SK-N-SH (cell line): ENCODE measurements at regions not wholly inside any gene's neighbourhood (a gene's known extent, or its start where the extent isn't known, plus 50 kb on each side); places are given as distances from the start of the nearest gene placed in this dataset.

ENCODE experiments used
- CTCF ChIA-PET: fragments of 300-600, 350-600 bp; formaldehyde crosslinking; extraction: SDS; loops from one replicate; lab custom pipeline; 2021; lab: Yijun Ruan, JAX
- POLR2A ChIA-PET: fragments of 350-600 bp; sonication (Branson Sonifier 250); formaldehyde crosslinking; extraction: SDS; loops from one replicate; lab custom pipeline; 2020; ENCODE audit warnings: antibody characterized with exemption, inconsistent platforms; lab: Yijun Ruan, JAX
- DNase-seq: peaks from one replicate; pipeline ENCODE4 v3.0.0; 2012
- H2AFZ ChIP-seq: fragments of 200-600 bp; sonication (generic); 2 replicates; pipeline ENCODE4 v1.8.1; 2016; ENCODE audit warnings: antibody characterized with exemption, mild to moderate bottlenecking, low read depth
- H3F3A ChIP-seq: fragments of 200-600 bp; sonication (generic); replicated peaks from 2 replicates; pipeline ENCODE3; 2016; ENCODE audit warnings: antibody characterized with exemption, mild to moderate bottlenecking; ENCODE audit not compliant: insufficient read depth
- H3K27ac ChIP-seq, 2 experiments: fragments of 200-500 bp in 1 of 2; fragments of 200-600 bp in 1 of 2; sonication (Bioruptor generic) in 1 of 2; sonication (generic), shearing (Covaris generic) in 1 of 2; 2 replicates each; pipeline versions ENCODE4 v1.5.1 to v1.6.1; 2014 to 2016; ENCODE audit warnings: low read depth in 2 of 2, inconsistent platforms in 1 of 2, low read length in 1 of 2, mild to moderate bottlenecking in 1 of 2, mixed read lengths in 1 of 2
- H3K27me3 ChIP-seq: fragments of 200-600 bp; sonication (generic), shearing (Covaris generic); 2 replicates; pipeline ENCODE4 v1.6.1; 2016; ENCODE audit warnings: mixed run types; ENCODE audit not compliant: insufficient read depth
- H3K36me3 ChIP-seq, 2 experiments: fragments of 200-500 bp in 1 of 2; fragments of 200-600 bp in 1 of 2; sonication (Bioruptor generic) in 1 of 2; sonication (generic) in 1 of 2; replicated peaks in 1 of 2; 2 replicates each; pipeline versions ENCODE3 to v1.5.1; 2014 to 2016; ENCODE audit warnings: low read length in 1 of 2, mild to moderate bottlenecking in 1 of 2; ENCODE audit not compliant: insufficient read depth in 2 of 2, control insufficient read depth in 1 of 2
- H3K4me1 ChIP-seq, 2 experiments: fragments of 200-500 bp in 1 of 2; fragments of 200-600 bp in 1 of 2; sonication (Bioruptor generic) in 1 of 2; sonication (generic), shearing (Covaris generic) in 1 of 2; 2 replicates each; pipeline versions ENCODE4 v1.5.1 to v1.6.1; 2014 to 2016; ENCODE audit warnings: low read depth in 1 of 2, low read length in 1 of 2, mixed run types in 1 of 2; ENCODE audit not compliant: insufficient read depth in 2 of 2, control insufficient read depth in 1 of 2
- H3K4me2 ChIP-seq: fragments of 200-600 bp; sonication (generic), shearing (Covaris generic); 2 replicates; pipeline ENCODE4 v1.6.1; 2017; ENCODE audit warnings: mixed run types
- H3K4me3 ChIP-seq, 2 experiments: fragments of 200-500 bp in 1 of 2; fragments of 200-600 bp in 1 of 2; sonication (Bioruptor generic) in 1 of 2; sonication (generic), shearing (Covaris generic) in 1 of 2; 2 replicates each; pipeline versions ENCODE4 v1.5.1 to v1.8.1; 2014 to 2016; ENCODE audit warnings: low read depth in 2 of 2, inconsistent platforms in 1 of 2, low read length in 1 of 2, mild to moderate bottlenecking in 1 of 2, mixed read lengths in 1 of 2, moderate library complexity in 1 of 2
- H3K79me2 ChIP-seq: fragments of 200-600 bp; sonication (generic); 2 replicates; pipeline ENCODE4 v1.8.1; 2017; ENCODE audit warnings: mild to moderate bottlenecking; ENCODE audit not compliant: insufficient read depth
- H3K9ac ChIP-seq: fragments of 200-600 bp; sonication (generic); 2 replicates; pipeline ENCODE4 v1.6.1; 2017; ENCODE audit warnings: mixed run types
- H3K9me2 ChIP-seq: fragments of 200-600 bp; sonication (generic); 2 replicates; pipeline ENCODE4 v1.6.1; 2017; ENCODE audit warnings: mixed run types
- H3K9me3 ChIP-seq: fragments of 200-600 bp; sonication (generic); 2 replicates; pipeline ENCODE4 v1.6.1; 2017; ENCODE audit warnings: mixed run types, mild to moderate bottlenecking, moderate library complexity
- H4K20me1 ChIP-seq: fragments of 200-600 bp; sonication (generic); 2 replicates; pipeline ENCODE4 v1.6.1; 2017; ENCODE audit warnings: mild to moderate bottlenecking, mixed run types; ENCODE audit not compliant: insufficient read depth
- CHD2 ChIP-seq: fragments of 150-350 bp; IDR thresholded peaks from 2 replicates; pipeline ENCODE4 v1.6.1; 2018; ENCODE audit warnings: low read length; ENCODE audit not compliant: partially characterized antibody
- EP300 ChIP-seq, 2 experiments: IDR thresholded peaks; 2 replicates each; pipeline versions ENCODE4 v1.4.0 to v1.6.1; 2012; ENCODE audit warnings: borderline replicate concordance in 1 of 2, low read depth in 1 of 2, low read length in 1 of 2
- EZH2phosphoT487 ChIP-seq: fragments of 200-600 bp; sonication (generic); IDR thresholded peaks from 2 replicates; pipeline ENCODE4 v1.6.1; 2017; ENCODE audit warnings: low read depth, mixed run types, mild to moderate bottlenecking, antibody characterized with exemption, moderate library complexity, borderline replicate concordance
- FOXJ3 ChIP-seq: sonication (generic); formaldehyde crosslinking; IDR thresholded peaks from 2 replicates; pipeline ENCODE4 v1.5.1; 2020; ENCODE audit warnings: mild to moderate bottlenecking, missing genetic modification reagents
- FOXM1 ChIP-seq: IDR thresholded peaks from 2 replicates; pipeline ENCODE4 v1.4.0; 2012; ENCODE audit warnings: low read depth, mild to moderate bottlenecking
- NFIC ChIP-seq: IDR thresholded peaks from 2 replicates; pipeline ENCODE4 v1.4.0; 2012; ENCODE audit warnings: borderline replicate concordance
- NRF1 ChIP-seq: IDR thresholded peaks from 2 replicates; pipeline ENCODE4 v1.6.1; 2012; ENCODE audit warnings: low read depth, mild to moderate bottlenecking, low read length
- RCOR1 ChIP-seq: fragments of 150-350 bp; IDR thresholded peaks from 2 replicates; pipeline ENCODE4 v1.6.1; 2017; ENCODE audit warnings: antibody characterized with exemption, low read length
- RXRA ChIP-seq: IDR thresholded peaks from 2 replicates; pipeline ENCODE4 v1.4.0; 2012; ENCODE audit warnings: low read depth, mild to moderate bottlenecking, borderline replicate concordance
- SMC3 ChIP-seq: IDR thresholded peaks from 2 replicates; pipeline ENCODE4 v1.6.1; 2012; ENCODE audit warnings: low read depth, low read length, improper control_type of control experiment
- TAF1 ChIP-seq: IDR thresholded peaks from 2 replicates; pipeline ENCODE4 v1.6.1; 2012; ENCODE audit warnings: low read depth, mild to moderate bottlenecking, low read length, moderate library complexity, borderline replicate concordance
- TCF12 ChIP-seq: IDR thresholded peaks from 2 replicates; pipeline ENCODE4 v1.4.0; 2012
- WGBS: methylation state at CpG from one replicate; pipeline ENCODE4 v1.1.6; 2017; ENCODE audit warnings: low lambda C conversion rate; 5-methylcytosine and 5-hydroxymethylcytosine counted together
- TF ChIP-seq, protein P1 (sequence below): IDR thresholded peaks from 2 replicates; pipeline ENCODE4 v1.4.0; 2012; ENCODE audit warnings: low read depth, borderline replicate concordance
- TF ChIP-seq, protein P2 (sequence below): IDR thresholded peaks from 2 replicates; pipeline ENCODE4 v1.6.1; 2012; ENCODE audit warnings: mild to moderate bottlenecking, low read depth, low read length, moderate library complexity
- TF ChIP-seq, protein P3 (sequence below): IDR thresholded peaks from 2 replicates; pipeline ENCODE4 v1.4.0; 2012; ENCODE audit warnings: low read depth, borderline replicate concordance
- TF ChIP-seq, protein P4 (sequence below): fragments of 200-600 bp; sonication (generic); IDR thresholded peaks from 2 replicates; pipeline ENCODE4 v1.6.1; 2017; ENCODE audit warnings: antibody characterized with exemption, mild to moderate bottlenecking, moderate library complexity
- TF ChIP-seq, protein P5 (sequence below): fragments of 150-350 bp; IDR thresholded peaks from 2 replicates; pipeline ENCODE4 v1.6.1; 2017; ENCODE audit warnings: antibody characterized with exemption, low read length, low read depth, borderline replicate concordance

DNA sequence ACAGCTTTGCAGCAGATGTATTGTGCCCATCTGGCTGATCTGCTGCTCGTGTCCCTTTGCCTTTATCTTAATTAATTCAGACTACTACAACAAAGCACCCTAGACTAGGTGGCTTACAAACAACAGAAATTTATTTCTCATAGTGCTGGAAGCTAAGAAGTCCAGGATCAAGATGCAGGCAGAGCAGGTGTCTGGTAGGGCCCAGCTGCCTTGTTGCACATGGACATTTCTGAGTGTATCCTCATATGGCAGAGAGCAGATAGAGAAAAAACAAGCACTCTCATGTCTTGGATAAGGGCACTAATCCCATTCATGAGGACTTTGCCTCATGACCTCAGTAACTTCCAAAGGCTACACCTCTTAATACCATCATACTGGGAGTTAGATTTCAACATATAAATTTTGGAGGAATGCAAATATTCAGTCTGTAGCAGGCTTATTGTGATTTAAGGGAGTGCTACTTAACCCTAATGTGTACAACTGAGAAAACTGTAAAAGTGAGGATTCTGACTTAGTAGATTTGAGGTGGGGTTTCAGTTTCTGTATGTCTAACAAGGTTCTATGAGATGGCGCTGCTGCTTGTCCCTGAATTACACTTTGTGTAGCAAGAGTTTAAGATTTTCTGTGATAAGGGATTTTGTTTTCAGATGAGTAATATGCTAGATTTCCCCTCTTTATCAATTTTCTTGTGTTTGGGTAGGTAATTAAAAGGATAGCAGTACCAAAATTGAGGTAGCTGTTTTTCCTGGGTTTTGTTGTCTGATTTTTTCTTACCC, 473.2 kb upstream of the TECRL start:
- no peak overlapping the region for H2AFZ ChIP-seq
- H3K9ac ChIP-seq: no peak overlapping the region
- H3K9me2 ChIP-seq: no peaks in the 10 kb centered on the region
- no peak overlapping the region for H3K4me3 ChIP-seq
- no peak overlapping the region for H3K27ac ChIP-seq
- DNase-seq: no peak
- TF ChIP-seq FOXM1: no peak
- no peak for TF ChIP-seq FOXJ3
- TF ChIP-seq, protein P1, sequence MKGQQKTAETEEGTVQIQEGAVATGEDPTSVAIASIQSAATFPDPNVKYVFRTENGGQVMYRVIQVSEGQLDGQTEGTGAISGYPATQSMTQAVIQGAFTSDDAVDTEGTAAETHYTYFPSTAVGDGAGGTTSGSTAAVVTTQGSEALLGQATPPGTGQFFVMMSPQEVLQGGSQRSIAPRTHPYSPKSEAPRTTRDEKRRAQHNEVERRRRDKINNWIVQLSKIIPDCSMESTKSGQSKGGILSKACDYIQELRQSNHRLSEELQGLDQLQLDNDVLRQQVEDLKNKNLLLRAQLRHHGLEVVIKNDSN: no peak
- TF ChIP-seq, all 33 proteins: peak for 0
- WGBS: 0% methylated on average over 2 of the region's 2 CpGs
- Histone ChIP-seq H3K36me3 (no peaks in the 10 kb centered on the region), H3K27me3 (no peaks in the 10 kb centered on the region), H3K79me2 (no peaks in the 10 kb centered on the region), H4K20me1 (no peaks in the 10 kb centered on the region), H3K9me3 (no peaks in the 10 kb centered on the region), H3F3A (no peaks in the 10 kb centered on the region), H3K4me2 (no peak overlapping the region), H3K4me1 (no peaks in the 10 kb centered on the region)
- CTCF ChIA-PET: interaction anchor here (0.6 kb wide), 3 partner anchors 93 to 367 kb away, joined by 3 read pairs; no protein-coding TSS in a partner anchor
- POLR2A ChIA-PET: no interaction called here

DNA sequence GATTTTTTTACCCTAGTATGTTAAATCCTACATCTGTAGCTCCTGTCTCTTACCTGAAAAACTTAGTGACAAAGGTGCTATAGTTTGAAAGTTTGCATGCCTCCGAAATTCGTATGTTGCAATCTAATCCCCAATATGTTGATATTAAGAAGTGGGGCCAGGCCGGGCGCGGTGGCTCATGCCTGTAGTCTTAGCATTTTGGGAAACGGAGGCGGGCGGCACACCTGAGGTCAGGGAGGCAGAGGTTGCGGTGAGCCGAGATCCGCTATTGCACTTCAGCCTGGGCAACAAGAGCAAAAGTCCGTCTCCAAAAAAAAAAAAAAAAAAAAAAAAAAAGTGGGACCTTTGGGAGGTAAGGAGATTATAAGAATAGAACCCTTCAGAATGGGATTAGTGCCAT, 471.3 kb upstream of the TECRL start:
- ChIA-PET POLR2A (no interaction called here), CTCF (no interaction called here)
- H3K36me3 ChIP-seq: no peaks in the 10 kb centered on the region
- no peak overlapping the region for H3K27ac ChIP-seq
- no peaks in the 10 kb centered on the region for H3F3A ChIP-seq
- no peaks in the 10 kb centered on the region for H3K9me3 ChIP-seq
- no peak overlapping the region for H3K4me2 ChIP-seq
- H3K4me3 ChIP-seq: no peak overlapping the region
- no peaks in the 10 kb centered on the region for H3K9me2 ChIP-seq
- no peak overlapping the region for H2AFZ ChIP-seq
- no peak overlapping the region for H3K9ac ChIP-seq
- no peaks in the 10 kb centered on the region for H3K27me3 ChIP-seq
- H3K4me1 ChIP-seq: no peaks in the 10 kb centered on the region
- DNase-seq: no peak
- WGBS: 42% methylated on average over 11 of the region's 12 CpGs
- H3K79me2 ChIP-seq: no peaks in the 10 kb centered on the region
- H4K20me1 ChIP-seq: no peaks in the 10 kb centered on the region
- TF ChIP-seq SMC3 (no peak), NFIC (no peak), TCF12 (no peak), RCOR1 (no peak), EP300 (IDR thresholded peaks at IDR 0.05; ENCODE audit: borderline replicate concordance in 1 of 2, low read depth in 1 of 2, low read length in 1 of 2) (no peak), FOXJ3 (no peak), NRF1 (no peak), CHD2 (no peak), RXRA (no peak), TAF1 (no peak), FOXM1 (no peak), EZH2phosphoT487 (no peak)
- TF ChIP-seq, protein P2, sequence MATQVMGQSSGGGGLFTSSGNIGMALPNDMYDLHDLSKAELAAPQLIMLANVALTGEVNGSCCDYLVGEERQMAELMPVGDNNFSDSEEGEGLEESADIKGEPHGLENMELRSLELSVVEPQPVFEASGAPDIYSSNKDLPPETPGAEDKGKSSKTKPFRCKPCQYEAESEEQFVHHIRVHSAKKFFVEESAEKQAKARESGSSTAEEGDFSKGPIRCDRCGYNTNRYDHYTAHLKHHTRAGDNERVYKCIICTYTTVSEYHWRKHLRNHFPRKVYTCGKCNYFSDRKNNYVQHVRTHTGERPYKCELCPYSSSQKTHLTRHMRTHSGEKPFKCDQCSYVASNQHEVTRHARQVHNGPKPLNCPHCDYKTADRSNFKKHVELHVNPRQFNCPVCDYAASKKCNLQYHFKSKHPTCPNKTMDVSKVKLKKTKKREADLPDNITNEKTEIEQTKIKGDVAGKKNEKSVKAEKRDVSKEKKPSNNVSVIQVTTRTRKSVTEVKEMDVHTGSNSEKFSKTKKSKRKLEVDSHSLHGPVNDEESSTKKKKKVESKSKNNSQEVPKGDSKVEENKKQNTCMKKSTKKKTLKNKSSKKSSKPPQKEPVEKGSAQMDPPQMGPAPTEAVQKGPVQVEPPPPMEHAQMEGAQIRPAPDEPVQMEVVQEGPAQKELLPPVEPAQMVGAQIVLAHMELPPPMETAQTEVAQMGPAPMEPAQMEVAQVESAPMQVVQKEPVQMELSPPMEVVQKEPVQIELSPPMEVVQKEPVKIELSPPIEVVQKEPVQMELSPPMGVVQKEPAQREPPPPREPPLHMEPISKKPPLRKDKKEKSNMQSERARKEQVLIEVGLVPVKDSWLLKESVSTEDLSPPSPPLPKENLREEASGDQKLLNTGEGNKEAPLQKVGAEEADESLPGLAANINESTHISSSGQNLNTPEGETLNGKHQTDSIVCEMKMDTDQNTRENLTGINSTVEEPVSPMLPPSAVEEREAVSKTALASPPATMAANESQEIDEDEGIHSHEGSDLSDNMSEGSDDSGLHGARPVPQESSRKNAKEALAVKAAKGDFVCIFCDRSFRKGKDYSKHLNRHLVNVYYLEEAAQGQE: no peak
- TF ChIP-seq, protein P3, sequence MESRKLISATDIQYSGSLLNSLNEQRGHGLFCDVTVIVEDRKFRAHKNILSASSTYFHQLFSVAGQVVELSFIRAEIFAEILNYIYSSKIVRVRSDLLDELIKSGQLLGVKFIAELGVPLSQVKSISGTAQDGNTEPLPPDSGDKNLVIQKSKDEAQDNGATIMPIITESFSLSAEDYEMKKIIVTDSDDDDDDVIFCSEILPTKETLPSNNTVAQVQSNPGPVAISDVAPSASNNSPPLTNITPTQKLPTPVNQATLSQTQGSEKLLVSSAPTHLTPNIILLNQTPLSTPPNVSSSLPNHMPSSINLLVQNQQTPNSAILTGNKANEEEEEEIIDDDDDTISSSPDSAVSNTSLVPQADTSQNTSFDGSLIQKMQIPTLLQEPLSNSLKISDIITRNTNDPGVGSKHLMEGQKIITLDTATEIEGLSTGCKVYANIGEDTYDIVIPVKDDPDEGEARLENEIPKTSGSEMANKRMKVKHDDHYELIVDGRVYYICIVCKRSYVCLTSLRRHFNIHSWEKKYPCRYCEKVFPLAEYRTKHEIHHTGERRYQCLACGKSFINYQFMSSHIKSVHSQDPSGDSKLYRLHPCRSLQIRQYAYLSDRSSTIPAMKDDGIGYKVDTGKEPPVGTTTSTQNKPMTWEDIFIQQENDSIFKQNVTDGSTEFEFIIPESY: no peak
- TF ChIP-seq, protein P4, sequence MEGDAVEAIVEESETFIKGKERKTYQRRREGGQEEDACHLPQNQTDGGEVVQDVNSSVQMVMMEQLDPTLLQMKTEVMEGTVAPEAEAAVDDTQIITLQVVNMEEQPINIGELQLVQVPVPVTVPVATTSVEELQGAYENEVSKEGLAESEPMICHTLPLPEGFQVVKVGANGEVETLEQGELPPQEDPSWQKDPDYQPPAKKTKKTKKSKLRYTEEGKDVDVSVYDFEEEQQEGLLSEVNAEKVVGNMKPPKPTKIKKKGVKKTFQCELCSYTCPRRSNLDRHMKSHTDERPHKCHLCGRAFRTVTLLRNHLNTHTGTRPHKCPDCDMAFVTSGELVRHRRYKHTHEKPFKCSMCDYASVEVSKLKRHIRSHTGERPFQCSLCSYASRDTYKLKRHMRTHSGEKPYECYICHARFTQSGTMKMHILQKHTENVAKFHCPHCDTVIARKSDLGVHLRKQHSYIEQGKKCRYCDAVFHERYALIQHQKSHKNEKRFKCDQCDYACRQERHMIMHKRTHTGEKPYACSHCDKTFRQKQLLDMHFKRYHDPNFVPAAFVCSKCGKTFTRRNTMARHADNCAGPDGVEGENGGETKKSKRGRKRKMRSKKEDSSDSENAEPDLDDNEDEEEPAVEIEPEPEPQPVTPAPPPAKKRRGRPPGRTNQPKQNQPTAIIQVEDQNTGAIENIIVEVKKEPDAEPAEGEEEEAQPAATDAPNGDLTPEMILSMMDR: no peak
- TF ChIP-seq, protein P5, sequence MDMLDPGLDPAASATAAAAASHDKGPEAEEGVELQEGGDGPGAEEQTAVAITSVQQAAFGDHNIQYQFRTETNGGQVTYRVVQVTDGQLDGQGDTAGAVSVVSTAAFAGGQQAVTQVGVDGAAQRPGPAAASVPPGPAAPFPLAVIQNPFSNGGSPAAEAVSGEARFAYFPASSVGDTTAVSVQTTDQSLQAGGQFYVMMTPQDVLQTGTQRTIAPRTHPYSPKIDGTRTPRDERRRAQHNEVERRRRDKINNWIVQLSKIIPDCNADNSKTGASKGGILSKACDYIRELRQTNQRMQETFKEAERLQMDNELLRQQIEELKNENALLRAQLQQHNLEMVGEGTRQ: no peak
